WTC11 (cell line): ENCODE measurements at regions not wholly inside any gene's neighbourhood (a gene's known extent, or its start where the extent isn't known, plus 50 kb on each side); places are given as distances from the start of the nearest gene placed in this dataset.

Source experiments
- CREB1 ChIP-seq: sonication (generic); formaldehyde crosslinking; IDR thresholded peaks from 2 replicates; pipeline ENCODE4 v1.8.0; 2023; ENCODE audit warnings: mild to moderate bottlenecking, missing genetic modification reagents
- CTCF ChIP-seq: fragments of 200-600 bp; IDR thresholded peaks from 2 replicates; pipeline ENCODE4 v1.8.0; 2022; ENCODE audit warnings: antibody characterized with exemption
- KAT7 ChIP-seq: sonication (generic); formaldehyde crosslinking; IDR thresholded peaks from 2 replicates; pipeline ENCODE4 v1.8.1; 2023; ENCODE audit warnings: missing genetic modification reagents, mild to moderate bottlenecking, borderline replicate concordance
- MLX ChIP-seq: sonication (generic); formaldehyde crosslinking; IDR thresholded peaks from 2 replicates; pipeline ENCODE4 v1.8.1; 2023; ENCODE audit warnings: mild to moderate bottlenecking, missing genetic modification reagents, moderate library complexity
- MYBL2 ChIP-seq: sonication (generic); formaldehyde crosslinking; IDR thresholded peaks from 2 replicates; pipeline ENCODE4 v1.8.1; 2023; ENCODE audit warnings: mild to moderate bottlenecking, moderate library complexity, missing genetic modification reagents
- NFYB ChIP-seq: sonication (generic); formaldehyde crosslinking; conservative IDR thresholded peaks from 2 replicates; pipeline ENCODE4 v1.8.0; 2022; ENCODE audit warnings: low read depth, missing genetic modification reagents
- NR2C2 ChIP-seq: sonication (generic); formaldehyde crosslinking; IDR thresholded peaks from 2 replicates; pipeline ENCODE4 v1.8.0; 2022; ENCODE audit warnings: mild to moderate bottlenecking, missing genetic modification reagents
- PREB ChIP-seq: sonication (generic); formaldehyde crosslinking; IDR thresholded peaks from 2 replicates; pipeline ENCODE4 v1.8.1; 2022; ENCODE audit warnings: mild to moderate bottlenecking, missing genetic modification reagents, moderate library complexity, borderline replicate concordance
- SMAD3 ChIP-seq: sonication (generic); formaldehyde crosslinking; IDR thresholded peaks from 2 replicates; pipeline ENCODE4 v1.8.0; 2022; ENCODE audit warnings: missing genetic modification reagents, mild to moderate bottlenecking, borderline replicate concordance
- SP1 ChIP-seq: sonication (generic); formaldehyde crosslinking; conservative IDR thresholded peaks from 2 replicates; pipeline ENCODE4 v1.8.1; 2022; ENCODE audit warnings: missing genetic modification reagents
- STAT6 ChIP-seq: sonication (generic); formaldehyde crosslinking; conservative IDR thresholded peaks from 2 replicates; pipeline ENCODE4 v1.8.1; 2023; ENCODE audit warnings: mild to moderate bottlenecking, low read depth, missing genetic modification reagents, moderate library complexity
- USF2 ChIP-seq: sonication (generic); formaldehyde crosslinking; IDR thresholded peaks from 2 replicates; pipeline ENCODE4 v1.8.1; 2023; ENCODE audit warnings: mild to moderate bottlenecking, missing genetic modification reagents, moderate library complexity
- ZNF121 ChIP-seq: sonication (generic); formaldehyde crosslinking; IDR thresholded peaks from 2 replicates; pipeline ENCODE4 v1.8.0; 2023; ENCODE audit warnings: missing genetic modification reagents
- ZNF281 ChIP-seq: sonication (generic); formaldehyde crosslinking; IDR thresholded peaks from 2 replicates; pipeline ENCODE4 v1.8.0; 2023; ENCODE audit warnings: mild to moderate bottlenecking, missing genetic modification reagents

- no peak for TF ChIP-seq CTCF
- no peak for TF ChIP-seq SP1 (CRISPR knock-in tag)
- no peak for TF ChIP-seq ZNF281 (CRISPR knock-in tag)
- TF ChIP-seq MYBL2 (CRISPR knock-in tag), result no peak
- TF ChIP-seq ZNF121 (CRISPR knock-in tag), result no peak
- no peak for TF ChIP-seq SMAD3 (CRISPR knock-in tag)
- TF ChIP-seq USF2, result no peak
- TF ChIP-seq STAT6 (CRISPR knock-in tag), result no peak
- TF ChIP-seq NFYB (CRISPR knock-in tag), result no peak
- TF ChIP-seq CREB1 (CRISPR knock-in tag), result no peak
- no peak for TF ChIP-seq NR2C2 (CRISPR knock-in tag)
- no peak for TF ChIP-seq PREB
- no peak for TF ChIP-seq KAT7 (CRISPR knock-in tag)
- no peak for TF ChIP-seq MLX (CRISPR knock-in tag)
Measured at GRCh38 chr6:4677751-4678065, 98.5 kb upstream of the CDYL start.
